Superior temporal gyrus (tissue), 1 donor: ENCODE measurements at regions not wholly inside any gene's neighbourhood (a gene's known extent, or its start where the extent isn't known, plus 50 kb on each side); places are given as distances from the start of the nearest gene placed in this dataset.
A peak's percentile ranks its signal among the peaks of the same experiment; 100 is the strongest.
"Not testable (repeated sequence)": the region's sequence is repeated elsewhere in the genome, so short reads cannot be mapped to it uniquely, and the experiment has no call there.

Experiments
- DNase-seq: peaks from one replicate; pipeline ENCODE4 v3.0.0-alpha.2; 2016; ENCODE audit errors: extremely low spot score

GRCh38 chr4:67412153-67412712, 133.1 kb downstream of the CENPC start:
- not testable (repeated sequence) for DNase-seq

- DNase-seq: no peak
These were observed 142.0 kb downstream of the CENPC start for GRCh38 chr4:67403342-67403741.

- DNase-seq: no peak
These were observed 143.4 kb downstream of the CENPC start for GRCh38 chr4:67401902-67402301.

- no peak for DNase-seq
These were observed 147.4 kb downstream of the CENPC start for GRCh38 chr4:67397931-67398330.

- peak; percentile 38 for DNase-seq
These were observed 148.3 kb downstream of the CENPC start for GRCh38 chr4:67397031-67397430.

- no peak for DNase-seq
These were observed 149.3 kb downstream of the CENPC start for GRCh38 chr4:67396008-67396407.

- DNase-seq: no peak
These were observed 150.4 kb downstream of the CENPC start for GRCh38 chr4:67394879-67395278.

- peak; percentile 89 for DNase-seq
These were observed 151.5 kb downstream of the CENPC start for GRCh38 chr4:67393699-67394281.

- no peak for DNase-seq
These were observed 152.3 kb downstream of the CENPC start for GRCh38 chr4:67393007-67393406.

GRCh38 chr4:67381406-67381804, 163.9 kb downstream of the CENPC start:
- DNase-seq: not testable (repeated sequence)

GRCh38 chr4:67380702-67381405, 164.4 kb downstream of the CENPC start:
- not testable (repeated sequence) for DNase-seq

GRCh38 chr4:67380154-67380553, 165.1 kb downstream of the CENPC start:
- DNase-seq: no peak

- DNase-seq: no peak
These were observed 170.0 kb downstream of the CENPC start for GRCh38 chr4:67375291-67375690.

GRCh38 chr4:67371615-67372014, 173.7 kb downstream of the CENPC start:
- DNase-seq: no peak

- no peak for DNase-seq
These were observed 178.9 kb downstream of the CENPC start for GRCh38 chr4:67366311-67366861.

- no peak for DNase-seq
These were observed 179.6 kb downstream of the CENPC start for GRCh38 chr4:67365661-67366245.

GRCh38 chr4:67355806-67356205, 189.5 kb downstream of the CENPC start:
- DNase-seq: no peak

GRCh38 chr4:67346654-67347053, 198.6 kb downstream of the CENPC start:
- no peak for DNase-seq

- no peak for DNase-seq
These were observed 200.5 kb downstream of the CENPC start for GRCh38 chr4:67344594-67345380.

- DNase-seq: no peak
These were observed 202.1 kb downstream of the CENPC start for GRCh38 chr4:67343199-67343598.

- DNase-seq: no peak
These were observed 203.0 kb downstream of the CENPC start for GRCh38 chr4:67342291-67342690.

GRCh38 chr4:67333664-67334063, 211.6 kb downstream of the CENPC start:
- peak; percentile 40 for DNase-seq
